Endothelial cell (in vitro differentiated cells): ENCODE measurements at regions not wholly inside any gene's neighbourhood (a gene's known extent, or its start where the extent isn't known, plus 50 kb on each side); places are given as distances from the start of the nearest gene placed in this dataset.

Experiments used
- DNase-seq: peaks from one replicate; pipeline ENCODE4 v3.0.0; 2021; ENCODE audit warnings: low spot score
- H3K27ac Mint-ChIP-seq: one replicate; pipeline ENCODE4 v1.8.0; 2021; ENCODE audit warnings: mixed read lengths, inconsistent platforms; ENCODE audit not compliant: unreplicated experiment
- H3K27me3 Mint-ChIP-seq: one replicate; pipeline ENCODE4 v1.8.0; 2021; ENCODE audit warnings: mild to moderate bottlenecking, moderate library complexity, mixed read lengths, inconsistent platforms; ENCODE audit not compliant: unreplicated experiment
- H3K36me3 Mint-ChIP-seq: one replicate; pipeline ENCODE4 v1.8.0; 2021; ENCODE audit warnings: mild to moderate bottlenecking, low read depth, mixed read lengths, inconsistent platforms; ENCODE audit not compliant: unreplicated experiment
- H3K4me1 Mint-ChIP-seq: one replicate; pipeline ENCODE4 v1.8.0; 2021; ENCODE audit warnings: mild to moderate bottlenecking, mixed read lengths, inconsistent platforms; ENCODE audit not compliant: unreplicated experiment
- H3K4me3 Mint-ChIP-seq: one replicate; pipeline ENCODE4 v1.8.0; 2021; ENCODE audit warnings: mild to moderate bottlenecking, mixed read lengths, inconsistent platforms; ENCODE audit not compliant: unreplicated experiment
- H3K9me3 Mint-ChIP-seq: one replicate; pipeline ENCODE4 v1.8.0; 2021; ENCODE audit warnings: mixed read lengths, inconsistent platforms; ENCODE audit not compliant: unreplicated experiment
- TF ChIP-seq, protein P1 (sequence below): fragments of 200-600 bp; sonication (generic); IDR thresholded peaks from one replicate; pipeline ENCODE4 v1.5.0; 2021; ENCODE audit warnings: antibody characterized with exemption; ENCODE audit not compliant: unreplicated experiment

DNA sequence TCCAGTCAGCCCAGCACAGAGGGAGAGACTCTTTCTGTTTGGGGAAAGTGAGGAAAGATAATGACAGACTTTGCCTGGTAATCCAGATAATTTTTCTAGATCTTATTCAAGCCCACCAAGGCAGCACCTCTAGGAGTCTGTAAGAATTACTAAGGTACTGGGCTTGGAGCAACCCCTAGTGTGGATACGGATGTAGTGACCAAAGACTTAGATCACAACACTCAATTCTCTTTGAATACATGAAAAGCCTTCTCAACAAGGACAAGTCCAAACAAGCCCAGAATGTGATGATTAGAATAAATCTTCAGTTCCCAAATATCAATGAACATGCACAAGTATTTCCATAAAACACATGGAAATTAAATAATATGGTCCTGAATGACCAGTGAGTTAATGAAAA is 206.9 kb downstream of the MRPL39 start:
- no peaks in the 10 kb centered on the region for H3K27me3 Mint-ChIP-seq
- H3K4me3 Mint-ChIP-seq, result no peak overlapping the region
- TF ChIP-seq, protein P1, sequence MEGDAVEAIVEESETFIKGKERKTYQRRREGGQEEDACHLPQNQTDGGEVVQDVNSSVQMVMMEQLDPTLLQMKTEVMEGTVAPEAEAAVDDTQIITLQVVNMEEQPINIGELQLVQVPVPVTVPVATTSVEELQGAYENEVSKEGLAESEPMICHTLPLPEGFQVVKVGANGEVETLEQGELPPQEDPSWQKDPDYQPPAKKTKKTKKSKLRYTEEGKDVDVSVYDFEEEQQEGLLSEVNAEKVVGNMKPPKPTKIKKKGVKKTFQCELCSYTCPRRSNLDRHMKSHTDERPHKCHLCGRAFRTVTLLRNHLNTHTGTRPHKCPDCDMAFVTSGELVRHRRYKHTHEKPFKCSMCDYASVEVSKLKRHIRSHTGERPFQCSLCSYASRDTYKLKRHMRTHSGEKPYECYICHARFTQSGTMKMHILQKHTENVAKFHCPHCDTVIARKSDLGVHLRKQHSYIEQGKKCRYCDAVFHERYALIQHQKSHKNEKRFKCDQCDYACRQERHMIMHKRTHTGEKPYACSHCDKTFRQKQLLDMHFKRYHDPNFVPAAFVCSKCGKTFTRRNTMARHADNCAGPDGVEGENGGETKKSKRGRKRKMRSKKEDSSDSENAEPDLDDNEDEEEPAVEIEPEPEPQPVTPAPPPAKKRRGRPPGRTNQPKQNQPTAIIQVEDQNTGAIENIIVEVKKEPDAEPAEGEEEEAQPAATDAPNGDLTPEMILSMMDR, result no peak
- no peaks in the 10 kb centered on the region for H3K9me3 Mint-ChIP-seq
- H3K36me3 Mint-ChIP-seq, result no peaks in the 10 kb centered on the region
- no peak for DNase-seq
- no peak overlapping the region for H3K27ac Mint-ChIP-seq
- no peaks in the 10 kb centered on the region for H3K4me1 Mint-ChIP-seq

DNA sequence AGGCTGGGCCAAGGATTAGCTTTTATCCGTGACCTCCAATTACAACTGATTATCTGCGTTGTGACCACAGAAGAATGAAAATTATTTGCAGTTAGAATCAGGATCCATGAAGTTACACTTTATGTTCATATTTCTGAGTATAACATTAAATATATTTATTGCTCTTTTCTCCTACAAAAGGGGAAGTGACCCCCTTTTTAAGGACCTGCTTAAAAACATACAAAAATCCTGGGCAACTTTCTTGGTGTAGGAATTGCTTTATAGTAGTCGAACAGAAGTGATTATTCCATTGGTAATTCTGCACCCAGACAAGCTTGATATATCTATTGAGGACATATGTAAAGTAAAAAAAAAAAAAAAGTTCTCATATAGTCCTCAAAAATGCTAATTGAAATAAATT is 208.7 kb downstream of the MRPL39 start:
- no peaks in the 10 kb centered on the region for H3K27me3 Mint-ChIP-seq
- no peak overlapping the region for H3K4me3 Mint-ChIP-seq
- no peaks in the 10 kb centered on the region for H3K4me1 Mint-ChIP-seq
- no peak overlapping the region for H3K27ac Mint-ChIP-seq
- TF ChIP-seq, protein P1, result no peak
- H3K9me3 Mint-ChIP-seq, result no peaks in the 10 kb centered on the region
- no peaks in the 10 kb centered on the region for H3K36me3 Mint-ChIP-seq
- DNase-seq, result no peak

DNA sequence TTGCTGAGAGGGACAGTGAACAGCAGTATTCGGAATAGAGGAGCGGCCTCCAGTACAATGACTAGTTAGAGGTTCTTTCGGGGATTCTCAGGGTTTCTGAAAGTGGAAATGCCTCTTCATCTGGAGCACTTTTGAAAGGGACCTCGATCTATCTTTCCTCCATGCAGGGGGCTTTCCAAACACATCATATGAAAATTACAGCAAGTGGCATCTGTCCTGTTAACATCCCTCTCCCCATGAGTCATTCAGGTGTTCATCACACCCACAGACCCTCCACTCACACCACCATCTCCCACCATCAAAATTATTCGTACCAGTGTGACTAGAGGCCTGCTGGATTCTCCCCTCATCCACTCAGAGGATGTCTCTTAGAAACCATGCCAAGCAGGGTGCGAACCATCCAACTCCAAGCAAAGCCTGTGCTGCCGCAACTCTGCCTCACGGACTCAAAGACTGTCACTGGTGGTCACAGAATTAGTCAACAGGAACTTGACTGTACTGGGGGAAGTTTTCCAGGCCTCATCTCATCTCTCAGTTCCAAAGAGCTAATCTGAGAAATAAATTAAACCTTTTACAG is 211.1 kb downstream of the MRPL39 start:
- H3K4me3 Mint-ChIP-seq, result no peak overlapping the region
- no peaks in the 10 kb centered on the region for H3K27me3 Mint-ChIP-seq
- H3K27ac Mint-ChIP-seq, result no peak overlapping the region
- H3K9me3 Mint-ChIP-seq, result no peaks in the 10 kb centered on the region
- no peaks in the 10 kb centered on the region for H3K4me1 Mint-ChIP-seq
- no peaks in the 10 kb centered on the region for H3K36me3 Mint-ChIP-seq
- TF ChIP-seq, protein P1, result no peak
- no peak for DNase-seq

DNA sequence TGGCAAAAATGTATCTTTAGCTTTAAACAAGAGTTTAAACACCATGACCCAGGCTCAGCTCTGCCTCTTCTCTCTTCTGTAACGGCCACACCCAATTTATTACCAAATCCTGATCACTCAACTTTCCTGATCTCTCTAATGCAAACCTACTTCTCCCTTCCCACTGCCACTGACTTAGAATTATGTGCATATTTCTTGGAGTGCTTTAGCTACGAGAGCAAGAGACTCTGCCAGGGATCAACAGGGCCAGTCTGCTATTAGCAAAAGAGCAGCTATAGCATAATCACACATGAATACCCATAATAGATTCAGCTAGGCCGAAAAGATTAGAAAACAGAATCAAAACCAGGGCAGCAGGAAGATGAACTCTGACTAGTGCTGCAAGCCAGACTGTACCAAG is 215.5 kb downstream of the MRPL39 start:
- Mint-ChIP-seq H3K9me3 (no peaks in the 10 kb centered on the region), H3K36me3 (no peaks in the 10 kb centered on the region), H3K4me1 (no peaks in the 10 kb centered on the region), H3K4me3 (no peak overlapping the region), H3K27me3 (no peaks in the 10 kb centered on the region), H3K27ac (no peak overlapping the region)
- TF ChIP-seq, protein P1, result no peak
- no peak for DNase-seq

DNA sequence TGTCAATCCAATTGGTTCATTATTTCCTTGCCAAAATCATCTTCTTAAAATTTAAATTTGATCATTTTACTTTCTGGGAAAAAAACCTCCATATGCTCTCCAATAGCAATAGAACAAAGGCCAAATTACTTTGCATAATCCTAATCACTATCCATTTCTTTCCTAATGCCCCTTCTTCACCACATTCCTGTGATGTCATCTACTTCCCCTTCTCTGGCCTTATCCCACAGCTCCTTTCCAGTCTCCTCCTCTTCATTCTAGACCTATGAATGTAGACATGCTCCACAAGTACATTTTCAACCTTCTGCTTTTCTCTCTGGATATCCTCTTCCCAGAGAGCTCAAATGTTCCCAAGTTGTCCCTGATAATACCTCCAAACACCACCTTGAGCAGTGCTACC is 216.6 kb downstream of the MRPL39 start:
- Mint-ChIP-seq H3K4me3 (no peak overlapping the region), H3K27ac (no peak overlapping the region), H3K9me3 (no peaks in the 10 kb centered on the region), H3K4me1 (no peaks in the 10 kb centered on the region), H3K27me3 (no peaks in the 10 kb centered on the region), H3K36me3 (no peaks in the 10 kb centered on the region)
- DNase-seq, result no peak
- TF ChIP-seq, protein P1, result no peak
